GM18873 (cell line): ENCODE measurements at regions not wholly inside any gene's neighbourhood (a gene's known extent, or its start where the extent isn't known, plus 50 kb on each side); places are given as distances from the start of the nearest gene placed in this dataset.

Source experiments
- ATAC-seq: cut with Tn5 transposase; IDR thresholded peaks from one replicate; pipeline ENCODE4 v1.9.1; 2021; ENCODE audit warnings: mild to moderate bottlenecking, moderate library complexity, moderate number of reproducible peaks; ENCODE audit not compliant: unreplicated experiment, low FRiP score

DNA sequence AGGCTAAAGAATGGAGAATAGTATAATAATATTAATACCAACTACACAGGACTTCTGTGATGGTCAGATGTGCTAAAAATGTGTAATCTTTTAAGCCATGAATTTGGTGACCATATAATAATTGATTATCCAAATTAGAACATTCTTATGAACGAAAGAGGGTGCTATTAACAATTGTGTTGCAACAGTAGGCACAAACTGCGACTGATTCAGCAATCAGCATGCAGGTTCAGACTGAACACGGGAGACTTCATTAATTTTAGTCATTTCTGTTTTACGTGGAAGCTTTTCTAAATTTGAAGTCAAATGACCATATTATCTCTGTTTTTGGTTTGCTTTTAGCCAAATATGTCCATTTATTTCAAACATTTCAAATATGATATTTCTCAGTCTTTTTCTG is 54.6 kb upstream of the CHST9 start:
- no peak for ATAC-seq

DNA sequence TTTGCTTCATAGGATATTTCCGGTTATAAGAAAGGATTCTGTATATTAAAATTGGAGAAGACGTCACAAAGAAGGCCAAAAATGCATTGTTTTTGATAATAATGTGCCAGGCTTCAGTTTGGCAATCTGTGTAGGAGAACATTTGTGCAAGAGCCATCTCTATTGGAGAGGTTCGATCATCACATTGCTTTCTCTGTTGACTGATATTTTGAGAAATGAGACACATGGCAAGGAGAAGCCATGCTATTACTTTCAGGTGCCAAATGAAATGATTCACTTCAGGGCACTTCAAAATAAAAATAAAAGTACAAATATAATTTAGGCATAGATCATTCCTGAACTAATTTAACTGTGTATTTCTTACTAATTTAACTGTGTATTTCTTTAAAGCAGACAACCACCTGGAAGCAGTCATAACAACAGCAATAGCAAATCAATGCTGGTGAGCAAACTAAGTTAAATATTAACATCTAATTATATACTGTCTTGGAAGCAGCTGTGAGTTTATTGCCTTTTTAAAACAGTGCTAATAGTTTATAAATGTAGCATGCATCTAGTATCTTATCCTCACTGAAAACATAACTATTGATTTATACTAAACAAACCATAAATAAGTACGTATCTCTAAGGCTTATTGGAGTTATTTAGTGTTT is 50.2 kb upstream of the CHST9 start:
- no peak for ATAC-seq
